ENCODE measurements at regions not wholly inside any gene's neighbourhood (a gene's known extent, or its start where the extent isn't known, plus 50 kb on each side); places are given as distances from the start of the nearest gene placed in this dataset.
A peak's percentile ranks its signal among the peaks of the same experiment; 100 is the strongest.
"Not testable (repeated sequence)": the region's sequence is repeated elsewhere in the genome, so short reads cannot be mapped to it uniquely, and the experiment has no call there.

DNA sequence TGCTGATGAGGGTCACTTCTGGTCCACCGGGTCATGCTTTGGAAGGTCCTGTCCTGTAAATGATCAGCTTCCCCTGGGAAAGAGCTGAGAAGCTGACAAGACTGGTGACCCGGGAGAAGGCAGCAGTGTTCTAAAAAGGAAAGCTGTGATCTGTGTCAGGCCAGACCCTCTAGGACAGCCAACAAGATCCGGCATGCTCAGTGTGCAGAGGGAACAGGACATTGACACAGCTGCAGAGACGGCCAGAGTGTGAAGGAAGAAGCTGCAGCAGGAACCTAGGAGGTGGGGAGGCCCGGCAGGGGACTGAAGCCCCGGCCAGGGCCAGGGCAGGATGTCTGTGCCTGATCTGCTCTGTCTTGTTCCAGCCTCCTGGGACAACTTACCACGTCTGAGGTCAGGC lies 372.7 kb upstream of the ID2 start:
- DNase-seq, result no peak

DNA sequence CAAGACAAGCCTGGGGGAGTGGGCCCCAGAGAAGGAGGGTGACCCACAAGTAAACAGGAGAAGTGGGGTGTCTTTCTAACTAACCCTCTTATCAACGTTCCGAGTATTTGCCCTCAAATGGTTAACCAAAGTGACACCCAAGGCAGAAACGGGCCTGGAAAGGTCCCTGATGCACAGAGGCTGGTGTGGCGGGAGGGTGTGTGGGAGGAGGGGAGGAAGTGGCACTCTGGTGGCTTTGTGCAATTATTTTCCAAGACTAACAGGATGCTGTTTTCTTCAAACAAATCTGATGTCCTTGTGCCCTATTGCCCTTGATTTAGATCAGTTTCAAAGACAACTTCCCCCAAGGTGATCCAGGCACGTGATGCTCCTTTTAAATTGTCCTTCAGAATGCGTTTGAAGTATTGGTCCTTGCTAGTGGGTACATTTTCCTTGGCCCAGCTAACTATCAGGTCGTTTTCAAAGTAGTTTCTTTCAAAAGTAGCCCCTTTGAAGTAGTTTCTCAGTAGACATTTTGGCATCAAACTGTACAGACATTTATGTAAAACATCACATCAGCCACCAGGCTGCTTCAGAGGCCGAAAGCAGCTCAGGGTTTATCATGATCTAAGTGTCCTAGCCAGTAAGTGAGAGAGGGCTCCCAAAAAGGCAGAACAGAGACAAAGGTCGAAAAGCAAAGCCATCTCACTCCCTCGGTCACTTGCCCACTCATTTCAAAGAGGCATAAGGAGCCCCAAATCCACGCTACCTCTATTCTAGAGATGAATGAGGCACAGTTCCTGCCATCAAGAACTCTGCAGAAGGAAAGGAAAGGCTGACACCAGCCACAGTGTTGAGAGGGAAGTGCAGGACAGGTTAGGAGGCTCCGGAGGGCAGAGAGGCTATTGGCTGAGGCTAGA lies 371.1 kb upstream of the ID2 start:
- DNase-seq, result peak; percentile 40

DNA sequence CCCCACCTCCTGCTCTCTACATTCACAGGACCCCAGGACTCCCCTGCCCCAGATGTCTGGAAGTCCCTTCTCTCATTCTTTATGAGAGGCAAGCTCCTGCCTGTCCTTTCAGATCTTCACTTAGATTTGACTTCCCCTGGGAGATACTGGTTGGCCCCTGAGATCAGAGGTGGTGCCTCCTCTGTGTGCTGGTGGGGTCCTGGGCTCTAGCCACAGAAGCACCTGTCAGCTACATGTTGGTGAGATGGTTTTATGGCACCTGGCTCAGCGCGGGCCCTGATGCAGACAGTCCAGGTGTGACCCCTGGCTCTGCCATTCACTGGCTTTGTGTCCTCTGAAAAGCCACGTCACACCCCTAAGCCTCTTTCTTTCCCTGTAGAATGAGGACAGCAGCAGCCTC lies 369.6 kb upstream of the ID2 start:
- no peak for DNase-seq

DNA sequence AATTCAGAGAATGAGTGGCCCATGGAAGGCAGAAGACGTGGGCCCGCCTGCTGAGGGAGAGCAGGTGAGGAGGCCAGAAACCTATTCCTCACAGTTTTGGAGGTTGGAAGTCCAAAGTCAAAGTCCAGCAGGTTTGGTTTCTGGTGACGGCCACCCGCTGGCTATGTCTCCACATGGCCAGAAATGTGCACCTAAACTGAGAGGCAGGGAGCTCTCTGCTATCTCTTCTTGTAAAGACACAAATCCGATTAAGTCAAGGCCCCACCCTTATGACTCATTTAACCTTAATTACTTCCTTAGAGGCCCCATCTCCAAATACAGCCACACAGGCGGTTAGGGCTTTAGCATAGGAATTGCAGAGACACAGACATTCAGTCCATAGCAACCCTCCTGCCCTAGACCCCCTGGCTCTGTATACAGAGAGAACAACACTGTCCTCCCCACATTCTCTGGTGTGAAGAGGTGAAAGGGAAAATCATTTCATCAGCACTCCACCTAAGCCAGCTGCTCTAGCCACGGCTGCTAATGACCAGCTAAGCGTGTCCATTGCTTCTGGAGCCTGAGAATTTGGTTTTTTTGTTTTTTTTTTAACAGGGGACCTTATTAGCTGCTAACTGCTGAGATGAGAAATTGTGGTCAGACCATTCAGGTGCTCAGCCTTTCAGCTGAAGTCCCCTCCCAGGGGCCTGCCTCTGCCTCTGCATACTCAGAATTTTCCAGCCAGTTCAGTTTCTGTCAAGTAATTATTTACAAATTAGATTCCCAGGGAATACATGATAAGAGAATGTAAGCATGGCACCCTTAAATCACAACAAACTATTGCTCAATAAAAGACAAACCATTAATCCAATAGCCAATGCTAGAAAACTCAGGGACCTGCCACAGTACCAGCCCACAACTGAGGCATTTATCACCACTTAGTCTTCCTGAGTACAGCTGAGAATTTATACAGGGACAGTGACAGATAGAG lies 368.7 kb upstream of the ID2 start:
- no peak for DNase-seq

DNA sequence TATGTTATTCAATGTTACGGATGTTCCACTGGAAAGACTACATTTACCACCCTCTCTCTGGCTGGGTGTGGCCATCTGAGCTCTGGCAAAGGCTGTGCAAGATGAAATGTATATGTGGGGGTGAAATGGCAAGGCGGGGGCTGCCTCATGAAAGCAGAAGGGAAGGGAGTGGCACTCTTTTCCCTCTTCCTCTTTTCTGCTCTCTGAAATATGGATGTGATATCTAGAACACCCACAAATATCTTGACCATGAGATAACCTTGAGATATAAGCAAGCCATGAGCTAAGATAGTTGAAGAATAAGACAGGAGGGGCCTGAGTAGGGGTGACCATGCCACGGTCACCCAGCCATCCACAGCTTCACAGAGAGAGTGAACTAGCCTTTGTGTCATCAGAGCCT lies 367.8 kb upstream of the ID2 start:
- no peak for DNase-seq

DNA sequence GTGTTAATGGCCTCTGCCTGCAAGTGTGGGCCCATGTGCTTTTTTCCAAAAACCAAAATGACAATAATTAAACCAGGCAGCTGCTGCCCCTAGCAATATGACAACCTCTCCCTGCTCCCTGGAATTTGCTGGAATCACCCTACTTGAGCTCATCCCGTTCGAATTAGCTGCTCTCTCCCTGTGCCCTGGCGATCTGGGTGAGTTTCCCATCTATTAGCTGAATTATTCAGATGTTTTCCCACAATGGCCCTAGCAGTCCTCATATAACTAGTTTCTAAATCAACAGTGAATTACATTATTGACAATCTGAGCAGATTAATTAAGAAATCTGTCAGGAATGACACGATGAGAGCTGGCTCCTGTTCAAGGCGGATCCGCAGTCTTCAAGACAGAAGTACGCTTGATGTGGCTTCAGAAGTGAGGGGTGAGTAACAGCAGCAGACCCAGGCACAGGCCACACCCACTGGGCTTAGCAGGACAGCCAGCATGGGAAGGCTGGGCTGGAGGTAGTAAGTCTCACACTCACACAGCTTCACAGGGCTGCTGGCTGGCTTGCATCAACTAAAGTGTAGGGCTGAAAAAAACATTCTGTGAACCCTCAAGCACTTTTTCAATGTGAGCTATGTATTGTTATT lies 366.2 kb upstream of the ID2 start:
- no peak for DNase-seq

DNA sequence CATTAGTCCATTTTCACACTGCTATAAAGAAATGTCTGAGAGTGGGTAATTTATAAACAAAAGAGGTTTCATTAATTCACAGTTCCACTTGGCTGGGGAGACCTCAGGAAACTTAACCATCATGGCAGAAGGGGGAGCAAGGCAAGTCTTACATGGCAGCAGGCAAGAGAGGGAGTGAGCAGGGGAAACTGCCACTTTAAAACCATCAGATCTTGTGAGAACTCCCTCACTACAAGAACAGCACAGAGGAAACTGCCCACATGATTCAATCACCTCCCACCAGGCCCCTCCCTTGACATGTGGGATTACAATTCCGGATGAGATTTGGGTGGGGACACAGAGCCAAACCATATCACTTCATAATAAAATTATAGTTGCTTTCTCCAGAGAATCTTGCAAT lies 365.5 kb upstream of the ID2 start:
- DNase-seq, result no peak

DNA sequence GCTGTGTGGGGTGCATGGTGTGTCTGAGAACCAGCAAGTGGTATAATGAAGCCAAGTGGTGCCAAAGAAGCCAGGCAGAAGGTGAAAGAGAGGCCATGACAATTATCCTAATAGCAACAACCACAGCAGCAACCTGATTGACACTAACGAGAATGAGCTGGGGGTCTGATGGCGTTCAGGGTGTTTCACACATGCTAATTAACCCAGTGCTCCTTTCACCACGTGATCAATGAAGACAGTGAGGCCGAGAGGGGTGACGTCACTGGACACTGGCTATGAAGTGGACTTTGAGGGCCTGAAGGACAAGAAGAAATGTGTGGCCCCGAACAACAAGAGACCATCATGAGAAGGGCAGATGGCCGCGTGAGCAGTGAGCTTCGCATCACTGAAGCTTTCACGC lies 364.4 kb upstream of the ID2 start:
- no peak for DNase-seq

DNA sequence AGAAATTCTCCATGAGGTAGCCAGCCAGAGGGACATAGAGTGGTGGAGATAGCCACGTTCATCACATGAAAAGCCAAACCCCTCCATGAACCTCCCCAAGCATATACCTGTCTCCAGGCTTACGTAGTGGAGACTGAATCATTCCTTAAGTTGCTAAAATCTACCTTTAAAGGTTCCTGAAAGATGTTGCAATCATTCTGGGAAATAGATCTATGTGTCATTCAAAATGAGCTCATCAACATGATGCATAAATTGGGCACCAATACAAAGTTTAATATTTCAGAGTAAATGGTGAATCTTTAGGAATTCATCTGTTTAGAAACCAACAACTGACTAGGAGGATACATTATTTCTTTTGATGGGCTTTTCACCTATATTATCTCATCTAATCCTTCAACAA lies 362.6 kb upstream of the ID2 start:
- no peak for DNase-seq

DNA sequence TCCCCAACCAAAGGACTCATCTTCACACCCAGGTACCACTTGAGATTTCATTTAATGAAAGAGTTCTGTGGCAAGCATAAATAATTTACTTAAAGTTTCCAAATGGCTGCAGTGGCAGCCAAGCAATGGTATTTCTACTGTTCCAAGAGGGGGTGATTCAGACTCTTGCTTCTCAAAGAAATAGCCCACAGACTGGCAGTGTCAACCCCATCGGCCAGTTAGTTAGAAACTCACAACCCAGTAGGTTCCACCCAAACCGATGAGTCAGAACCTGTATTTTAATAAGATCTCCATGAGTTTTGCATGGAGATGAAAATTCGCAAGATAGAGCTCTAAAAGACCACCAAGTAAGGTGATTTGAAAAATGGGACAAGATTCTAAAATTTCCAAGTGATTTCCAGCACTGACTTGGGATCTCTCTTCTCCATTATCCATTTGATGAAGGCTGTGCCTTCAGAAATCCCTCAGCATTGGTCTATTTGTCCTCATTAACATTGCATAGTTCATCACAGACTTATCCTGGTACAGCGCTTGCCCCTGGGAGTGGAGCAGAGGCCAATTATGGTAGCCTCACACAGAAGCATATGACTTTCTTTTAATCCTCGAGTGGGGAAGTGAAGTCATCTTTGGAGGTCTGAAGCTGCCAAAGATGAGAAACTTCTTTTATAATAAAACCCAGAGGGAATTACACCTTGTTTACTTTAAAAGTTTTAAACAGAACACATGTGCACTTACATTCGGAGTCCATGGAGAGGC lies 361.4 kb upstream of the ID2 start:
- no peak for DNase-seq

DNA sequence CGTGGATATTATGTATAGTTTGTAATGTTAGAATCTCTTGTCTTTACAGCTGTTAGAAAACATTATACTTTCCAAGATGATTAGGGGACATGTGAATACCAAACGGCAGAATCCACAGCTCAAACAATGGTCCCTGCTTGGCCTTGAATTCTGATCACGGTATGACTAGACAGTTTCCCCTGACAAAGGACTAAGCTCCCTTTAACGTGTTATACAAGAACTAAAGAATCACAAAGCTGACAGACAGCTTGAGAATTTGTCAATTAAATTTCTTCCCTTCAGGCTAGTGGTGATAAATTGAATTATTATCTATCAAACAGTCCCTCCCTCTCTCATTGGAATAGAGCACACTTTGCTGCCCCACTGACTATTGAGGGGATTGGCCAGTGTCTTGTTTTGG lies 359.2 kb upstream of the ID2 start:
- DNase-seq, result no peak

DNA sequence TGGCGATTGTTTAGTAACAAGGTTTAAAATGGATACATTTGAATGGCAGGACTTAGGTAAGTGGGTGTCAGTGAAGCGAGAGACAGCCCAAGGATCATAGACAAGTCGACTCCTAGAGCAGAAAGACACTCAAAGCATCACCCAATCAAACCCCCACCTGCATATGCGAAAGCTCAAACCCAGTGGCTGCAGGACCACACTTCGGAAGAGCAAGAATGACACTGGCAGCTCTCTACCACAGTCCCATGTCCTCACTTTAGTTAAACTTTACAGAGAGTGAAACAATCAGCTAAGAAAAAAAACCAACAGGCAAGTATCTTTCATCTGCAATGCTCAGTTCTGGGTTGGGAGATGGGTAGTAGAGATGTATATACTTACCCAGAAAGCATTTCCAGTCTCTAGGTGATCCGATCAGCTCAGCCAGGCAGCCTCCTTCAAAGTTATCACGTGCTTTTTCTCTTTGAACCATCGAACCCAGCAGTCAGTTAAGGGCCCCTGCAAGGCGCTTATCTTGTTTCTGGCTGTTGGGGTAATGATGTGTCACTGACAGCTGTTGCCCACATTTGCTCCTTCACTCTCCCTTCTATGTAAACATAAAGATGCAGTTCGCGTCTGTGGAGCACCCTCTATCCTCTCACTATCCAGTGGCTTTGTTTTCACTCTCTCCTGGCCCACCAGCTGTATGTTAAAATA lies 357.5 kb upstream of the ID2 start:
- DNase-seq, result no peak

DNA sequence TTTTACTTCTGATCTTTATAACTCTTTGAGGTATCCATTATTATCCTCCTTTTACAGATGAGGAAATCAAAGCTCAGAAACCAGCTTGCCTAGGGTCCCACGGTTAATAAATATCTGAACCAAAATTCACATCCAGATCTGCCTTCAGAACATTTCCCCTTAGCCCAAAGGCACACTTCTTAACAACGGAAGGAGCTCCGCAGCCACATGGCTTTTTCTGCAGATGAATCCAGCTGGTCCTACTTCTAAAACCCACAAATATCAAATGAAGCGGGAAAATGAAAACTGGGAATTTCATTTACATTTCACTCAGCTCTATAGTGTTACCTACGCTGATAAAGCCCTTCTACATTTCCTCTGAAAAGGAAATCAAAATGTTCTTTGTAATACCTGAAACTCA lies 357.0 kb upstream of the ID2 start:
- DNase-seq, result no peak

DNA sequence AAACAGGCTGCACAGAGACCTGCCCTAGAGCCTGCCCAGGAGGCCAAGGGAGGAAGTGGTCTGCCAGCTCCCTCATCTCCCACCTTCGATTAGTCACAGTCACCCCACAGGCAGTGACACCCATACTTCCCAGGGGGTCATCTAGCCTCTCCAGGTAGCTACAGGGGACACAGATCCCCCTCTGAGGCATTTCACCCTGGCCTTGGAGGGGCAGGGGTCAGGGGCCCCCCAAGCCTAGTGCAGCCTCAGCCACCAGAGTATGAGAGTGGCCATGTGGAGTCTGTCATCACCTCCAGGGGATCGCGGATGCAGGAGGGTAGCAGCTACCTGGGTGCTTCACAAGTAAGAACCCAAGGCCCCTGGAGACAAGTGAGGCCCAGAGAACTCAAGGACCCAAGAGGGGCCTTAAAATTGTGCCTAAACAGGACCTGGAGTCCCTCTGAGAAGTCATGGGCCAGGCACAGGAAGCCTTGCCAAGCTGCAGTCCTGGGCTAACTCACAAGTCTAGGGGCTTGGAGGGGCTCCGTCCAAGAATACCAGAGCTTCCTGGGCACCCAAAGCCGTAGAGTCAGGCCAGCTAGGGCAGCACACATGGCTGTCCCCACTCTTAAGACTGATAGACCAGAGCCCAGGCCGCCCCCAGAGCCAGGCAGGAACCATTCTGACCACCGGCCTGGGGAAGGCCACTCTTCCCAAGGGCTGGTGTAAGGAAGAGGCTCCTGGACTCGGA lies 354.3 kb upstream of the ID2 start:
- DNase-seq, result no peak

DNA sequence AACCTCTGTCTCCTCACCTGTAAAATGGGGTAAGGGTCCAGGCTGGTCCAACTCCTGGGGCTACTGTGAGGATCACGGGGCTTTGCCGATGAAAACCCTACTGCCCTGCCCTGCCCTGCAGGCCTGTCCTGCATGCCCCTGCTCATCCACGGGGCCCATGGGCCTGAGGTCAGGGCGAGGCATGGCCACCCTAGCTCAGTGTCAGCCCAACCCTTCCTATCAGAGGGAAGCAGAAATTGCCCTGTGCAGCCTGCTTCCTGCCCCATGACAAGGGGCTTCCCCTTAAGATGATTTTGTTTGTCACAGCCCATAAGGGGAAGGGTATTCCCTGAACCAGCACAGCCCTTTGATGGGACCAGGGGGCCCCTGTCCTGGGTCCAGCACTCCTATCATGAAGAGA lies 353.6 kb upstream of the ID2 start:
- DNase-seq, result no peak

DNA sequence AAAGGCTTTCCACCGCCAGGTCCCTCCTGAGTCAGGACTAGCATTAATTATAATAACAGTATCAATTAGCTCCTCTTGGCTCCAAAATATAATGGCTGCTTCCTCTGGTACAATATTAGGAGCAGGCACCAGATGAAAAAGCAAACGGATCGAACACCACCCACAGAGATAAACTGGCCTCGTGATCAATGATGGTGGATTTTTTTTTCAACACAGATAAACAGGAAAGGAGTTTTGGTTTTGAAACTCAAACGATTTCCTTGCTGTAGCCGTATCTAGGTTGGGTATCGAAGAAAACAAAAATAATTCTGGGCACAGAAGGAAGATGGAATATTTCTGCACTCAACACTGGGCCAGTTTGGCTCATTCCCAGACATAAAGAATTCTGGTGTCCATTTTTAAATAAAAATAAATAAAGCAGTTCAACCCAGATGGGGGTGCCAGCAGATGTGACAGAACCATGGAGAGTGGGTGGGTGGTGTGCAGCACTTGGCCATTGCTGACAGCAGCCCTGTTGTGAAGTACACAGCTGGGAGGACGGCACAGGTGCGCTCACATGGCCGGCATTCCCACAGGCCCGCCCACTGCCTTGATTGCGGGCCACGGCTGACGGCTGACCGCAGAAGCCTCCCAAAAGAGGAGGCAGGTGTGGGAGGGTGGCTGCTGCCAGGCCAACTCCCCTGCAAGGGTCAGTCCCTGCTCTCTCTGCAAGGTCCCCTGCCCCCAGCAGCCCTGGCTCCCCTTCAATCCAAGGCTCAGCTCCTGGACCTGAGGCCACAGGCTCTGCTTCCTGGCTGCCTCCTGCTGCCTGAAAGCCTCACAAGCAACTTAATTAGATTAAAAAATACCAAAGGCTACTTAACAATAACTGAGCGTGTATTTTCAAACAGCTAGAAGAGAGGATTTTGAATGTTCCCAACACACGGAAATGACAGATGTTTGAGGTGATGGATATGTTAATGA lies 351.9 kb upstream of the ID2 start:
- DNase-seq, result no peak

DNA sequence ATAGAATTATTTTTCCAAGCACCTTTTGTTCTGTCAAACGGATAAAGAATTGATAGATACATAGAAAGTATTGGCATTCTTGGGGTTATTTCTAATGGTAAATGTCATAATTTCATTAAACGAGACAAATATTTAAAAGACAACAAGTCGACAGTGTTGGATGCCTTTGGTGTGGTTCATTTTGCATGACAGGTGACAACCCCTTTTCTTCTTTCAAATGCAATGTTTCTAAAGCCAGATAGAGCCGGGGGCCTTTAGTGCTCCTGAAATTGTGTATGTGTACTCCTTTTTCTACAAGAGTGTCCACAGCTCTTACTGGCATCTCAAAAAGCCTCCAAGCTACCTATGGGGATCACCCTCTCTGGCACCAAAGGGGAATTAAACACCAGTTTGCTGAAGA lies 350.8 kb upstream of the ID2 start:
- no peak for DNase-seq

DNA sequence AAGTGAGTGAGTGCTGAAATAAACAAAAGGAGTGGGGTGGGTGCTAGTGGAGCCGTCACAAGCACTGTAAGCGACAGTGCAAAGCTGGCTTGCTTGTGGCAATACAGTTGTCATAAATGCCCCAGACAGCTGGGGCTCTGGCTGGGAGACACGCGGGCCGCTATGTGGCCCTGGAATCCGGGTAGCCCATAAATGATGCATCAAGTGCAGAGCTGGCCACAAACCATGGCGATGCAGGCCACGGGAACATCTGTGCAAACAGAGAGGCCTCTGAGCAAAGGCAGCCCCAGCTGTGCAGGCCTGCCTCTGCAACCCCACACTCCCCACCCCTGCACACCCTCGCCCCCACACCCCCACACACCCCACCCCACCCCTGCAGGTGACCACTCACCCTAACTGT lies 349.2 kb upstream of the ID2 start:
- no peak for DNase-seq

DNA sequence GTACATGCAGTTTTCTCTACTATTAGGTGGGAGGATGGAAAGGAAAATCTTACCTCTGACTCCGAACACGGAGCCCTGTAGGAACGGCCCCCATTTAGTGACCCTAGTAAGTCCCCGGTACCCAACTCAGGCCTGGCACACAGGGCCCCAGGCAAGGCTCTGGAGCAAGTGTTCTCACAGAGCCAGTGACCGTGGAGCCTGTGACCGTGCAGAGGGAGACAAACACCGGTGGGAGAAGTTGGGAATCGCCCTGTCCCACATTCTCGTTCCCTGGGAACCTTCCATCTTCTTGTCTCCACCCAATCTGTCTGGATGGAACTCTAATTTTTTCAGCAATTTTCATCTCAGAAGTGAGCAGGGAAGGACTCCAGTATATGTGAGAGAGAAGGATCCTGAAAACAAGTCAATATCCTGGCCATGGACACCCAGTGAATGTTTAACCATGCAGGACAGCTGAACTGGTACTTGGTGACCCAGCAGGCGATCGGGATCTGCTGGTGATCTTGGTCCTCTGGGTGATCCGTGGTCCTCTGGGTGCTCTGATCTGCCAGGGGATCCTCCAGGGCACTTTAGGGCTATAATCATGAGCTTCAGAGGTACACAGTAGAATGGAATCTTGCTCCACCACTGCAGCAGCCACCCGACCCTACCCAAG lies 348.6 kb upstream of the ID2 start:
- DNase-seq, result no peak

DNA sequence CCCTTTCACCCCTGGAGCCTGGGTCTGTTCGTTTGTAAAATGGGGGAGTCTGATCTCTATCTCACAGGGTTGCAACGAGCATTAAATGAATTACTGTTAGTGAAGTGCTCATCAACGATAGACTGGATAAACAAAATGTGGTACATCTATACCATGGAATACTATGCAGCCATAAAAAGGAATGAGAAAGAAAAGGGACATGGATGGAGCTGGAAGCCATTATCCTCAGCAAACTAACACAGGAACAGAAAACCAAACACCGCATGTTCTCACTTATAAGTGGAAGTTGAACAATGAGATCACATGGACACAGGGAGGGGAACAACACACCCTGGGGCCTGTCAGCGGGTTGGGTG lies 348.0 kb upstream of the ID2 start:
- not testable (repeated sequence) for DNase-seq

Data from activated T-cell treated with anti-CD3 and anti-CD28 coated beads, Interleukin-2, amount 50 U/mL, for 1 hour (primary cell).